ENCODE measurements at regions not wholly inside any gene's neighbourhood (a gene's known extent, or its start where the extent isn't known, plus 50 kb on each side); places are given as distances from the start of the nearest gene placed in this dataset.

DNA sequence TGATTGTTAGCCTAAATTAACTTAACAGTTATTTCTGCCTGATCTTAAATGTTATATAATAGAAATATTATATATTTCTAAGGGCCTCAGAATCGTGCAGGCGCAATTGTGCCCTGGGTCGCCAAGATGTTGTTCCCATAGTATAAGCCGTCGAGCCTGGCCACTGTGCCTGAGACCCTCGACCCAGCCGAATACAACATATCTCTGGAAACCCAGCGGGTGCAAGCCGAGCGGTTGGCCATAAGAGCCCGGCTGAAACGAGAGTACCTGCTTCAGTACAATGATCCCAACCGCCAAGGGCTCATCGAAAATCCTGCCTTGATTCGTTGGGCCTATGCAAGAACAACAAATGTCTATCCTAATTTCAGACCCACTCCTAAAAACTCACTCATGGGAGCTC lies 549.8 kb downstream of the KCTD8 start:
- TF ChIP-seq SUZ12 (IDR thresholded peaks at IDR 0.05; ENCODE audit: unreplicated experiment) (no peak), HDGF (IDR thresholded peaks at IDR 0.05) (no peak), HDAC2 (IDR thresholded peaks at IDR 0.05) (no peak), CHD2 (IDR thresholded peaks at IDR 0.05; ENCODE audit: borderline replicate concordance, low read depth, low read length) (no peak)
- TF ChIP-seq, protein P1, sequence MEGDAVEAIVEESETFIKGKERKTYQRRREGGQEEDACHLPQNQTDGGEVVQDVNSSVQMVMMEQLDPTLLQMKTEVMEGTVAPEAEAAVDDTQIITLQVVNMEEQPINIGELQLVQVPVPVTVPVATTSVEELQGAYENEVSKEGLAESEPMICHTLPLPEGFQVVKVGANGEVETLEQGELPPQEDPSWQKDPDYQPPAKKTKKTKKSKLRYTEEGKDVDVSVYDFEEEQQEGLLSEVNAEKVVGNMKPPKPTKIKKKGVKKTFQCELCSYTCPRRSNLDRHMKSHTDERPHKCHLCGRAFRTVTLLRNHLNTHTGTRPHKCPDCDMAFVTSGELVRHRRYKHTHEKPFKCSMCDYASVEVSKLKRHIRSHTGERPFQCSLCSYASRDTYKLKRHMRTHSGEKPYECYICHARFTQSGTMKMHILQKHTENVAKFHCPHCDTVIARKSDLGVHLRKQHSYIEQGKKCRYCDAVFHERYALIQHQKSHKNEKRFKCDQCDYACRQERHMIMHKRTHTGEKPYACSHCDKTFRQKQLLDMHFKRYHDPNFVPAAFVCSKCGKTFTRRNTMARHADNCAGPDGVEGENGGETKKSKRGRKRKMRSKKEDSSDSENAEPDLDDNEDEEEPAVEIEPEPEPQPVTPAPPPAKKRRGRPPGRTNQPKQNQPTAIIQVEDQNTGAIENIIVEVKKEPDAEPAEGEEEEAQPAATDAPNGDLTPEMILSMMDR (IDR thresholded peaks at IDR 0.05 in 2 of 3, conservative IDR thresholded peaks at IDR 0.05 in 1 of 3; ENCODE audit: control insufficient read depth in 2 of 3, extremely low read depth in 1 of 3, insufficient read depth in 1 of 3, low read depth in 3 of 3, low read length in 3 of 3) = no peak

Data from GM12878 (cell line).